HS-5 (cell line): ENCODE measurements at regions not wholly inside any gene's neighbourhood (a gene's known extent, or its start where the extent isn't known, plus 50 kb on each side); places are given as distances from the start of the nearest gene placed in this dataset.
A peak's percentile ranks its signal among the peaks of the same experiment; 100 is the strongest.
"Not testable (repeated sequence)": the region's sequence is repeated elsewhere in the genome, so short reads cannot be mapped to it uniquely, and the experiment has no call there.

ENCODE experiments used
- DNase-seq: peaks from one replicate; pipeline ENCODE4 v3.0.0-alpha.2; 2012; ENCODE audit warnings: low read depth

DNA sequence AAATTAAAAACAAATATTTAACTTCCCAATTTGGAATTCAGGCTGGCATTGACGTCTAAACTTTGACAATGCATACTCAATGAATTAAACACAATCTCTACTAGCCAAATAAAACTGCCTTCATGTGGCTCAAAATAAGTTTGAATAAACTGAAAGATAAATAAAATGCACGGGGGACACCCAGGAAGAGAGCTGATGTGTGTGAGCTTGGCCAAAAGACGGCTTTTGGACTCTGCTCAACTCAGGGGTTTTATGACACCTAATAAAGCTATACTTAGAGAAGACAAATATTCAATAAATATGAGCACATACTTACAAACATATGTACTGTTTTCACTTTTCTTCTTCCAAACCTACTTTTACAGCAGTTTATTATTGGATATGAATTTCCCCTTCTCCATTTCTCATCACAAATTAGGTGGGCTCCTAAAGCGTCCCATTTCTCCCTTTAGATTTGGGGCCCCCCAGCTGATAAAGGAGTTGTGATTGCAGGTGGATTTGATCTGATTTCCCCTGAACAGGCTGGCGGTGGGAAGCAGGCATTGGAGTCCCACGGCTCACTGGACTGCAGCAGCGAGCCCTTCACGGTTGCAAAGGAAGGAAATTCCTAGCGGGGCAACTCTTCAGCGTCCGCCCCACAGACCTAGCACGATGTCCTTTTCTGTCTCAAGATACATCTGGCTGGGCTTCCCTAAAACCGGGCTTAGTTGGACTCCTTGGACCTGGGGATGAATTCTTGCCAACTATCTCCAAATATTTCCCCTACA lies 79.6 kb downstream of the INSIG1 start:
- no peak for DNase-seq

GRCh38 chr7:155377838-155378579 lies 79.9 kb upstream of the EN2 start:
- DNase-seq: no peak

- DNase-seq: no peak
Observed at GRCh38 chr7:155378580-155378934, 79.4 kb upstream of the EN2 start.

DNA sequence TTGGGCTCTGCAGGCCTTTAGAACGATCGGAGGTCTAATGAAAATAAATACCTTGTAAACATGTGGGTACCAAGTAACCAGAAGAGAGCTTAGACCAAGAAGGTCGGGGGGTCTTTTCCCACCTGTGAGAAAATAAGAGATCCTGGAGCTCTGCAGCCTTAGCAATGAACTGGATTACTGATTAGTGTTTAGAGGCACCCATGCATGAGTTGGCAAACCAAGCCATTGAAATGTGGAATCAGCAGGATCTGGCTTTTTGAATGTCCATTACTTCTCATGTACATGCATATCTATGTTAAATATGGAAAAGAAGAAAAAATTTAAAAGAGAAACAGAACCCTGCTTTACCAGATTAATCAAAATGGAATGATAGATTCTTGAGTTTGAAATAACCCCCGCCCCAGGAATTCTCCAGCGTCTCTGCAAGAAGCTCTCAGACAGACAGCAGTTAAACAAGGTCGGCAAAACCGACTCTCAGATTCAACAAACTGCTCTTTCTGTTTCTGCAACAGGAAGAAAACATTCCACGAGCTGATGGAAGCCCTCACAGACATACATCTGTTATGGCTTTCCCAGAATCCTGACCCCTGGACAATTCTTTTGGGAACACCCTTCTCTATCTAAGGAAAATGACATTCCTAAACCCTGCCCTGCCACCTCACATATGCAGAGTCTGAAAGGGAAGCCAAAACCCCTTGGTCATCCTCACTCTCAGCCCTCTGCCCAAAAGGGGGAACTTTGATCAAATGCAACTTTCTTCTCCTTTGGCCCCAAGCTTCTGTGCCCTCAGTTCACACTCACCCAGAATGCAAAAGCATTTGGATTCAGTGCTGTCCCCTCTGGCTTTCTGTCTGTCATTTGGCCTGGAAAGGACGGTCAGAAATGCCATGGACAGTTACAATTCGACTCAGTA lies 78.7 kb upstream of the EN2 start:
- no peak for DNase-seq

DNA sequence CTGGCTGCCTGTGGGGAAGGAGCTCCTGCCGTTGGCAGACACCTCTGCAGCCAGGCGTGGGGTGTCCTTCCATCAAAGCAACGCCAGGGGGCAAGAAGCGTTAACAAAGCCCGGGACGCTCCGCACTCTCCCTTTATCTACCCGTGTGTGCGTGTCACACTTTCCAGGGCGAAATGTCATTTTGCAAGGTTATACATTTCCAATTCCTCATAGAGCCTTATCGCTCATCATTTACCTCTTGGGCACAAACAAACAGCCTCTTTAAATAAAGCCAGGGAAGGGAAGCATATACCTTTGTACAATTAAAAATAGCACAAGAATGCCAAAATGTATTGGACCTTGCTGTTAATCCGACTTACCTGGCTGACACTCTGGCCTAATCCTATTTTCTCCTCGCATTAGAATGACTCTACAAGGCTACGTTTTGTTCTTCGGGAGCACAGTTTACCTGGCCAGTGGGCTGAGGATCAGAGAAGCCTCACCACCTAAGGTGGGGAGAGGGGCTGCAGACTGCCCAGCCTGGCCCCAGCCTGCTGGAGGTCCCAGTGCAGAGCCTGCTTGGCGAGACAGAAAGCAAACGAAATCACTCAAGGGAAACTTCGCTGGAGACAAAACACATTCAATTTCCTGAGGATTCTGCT lies 77.6 kb upstream of the EN2 start:
- peak; percentile 16 for DNase-seq

DNA sequence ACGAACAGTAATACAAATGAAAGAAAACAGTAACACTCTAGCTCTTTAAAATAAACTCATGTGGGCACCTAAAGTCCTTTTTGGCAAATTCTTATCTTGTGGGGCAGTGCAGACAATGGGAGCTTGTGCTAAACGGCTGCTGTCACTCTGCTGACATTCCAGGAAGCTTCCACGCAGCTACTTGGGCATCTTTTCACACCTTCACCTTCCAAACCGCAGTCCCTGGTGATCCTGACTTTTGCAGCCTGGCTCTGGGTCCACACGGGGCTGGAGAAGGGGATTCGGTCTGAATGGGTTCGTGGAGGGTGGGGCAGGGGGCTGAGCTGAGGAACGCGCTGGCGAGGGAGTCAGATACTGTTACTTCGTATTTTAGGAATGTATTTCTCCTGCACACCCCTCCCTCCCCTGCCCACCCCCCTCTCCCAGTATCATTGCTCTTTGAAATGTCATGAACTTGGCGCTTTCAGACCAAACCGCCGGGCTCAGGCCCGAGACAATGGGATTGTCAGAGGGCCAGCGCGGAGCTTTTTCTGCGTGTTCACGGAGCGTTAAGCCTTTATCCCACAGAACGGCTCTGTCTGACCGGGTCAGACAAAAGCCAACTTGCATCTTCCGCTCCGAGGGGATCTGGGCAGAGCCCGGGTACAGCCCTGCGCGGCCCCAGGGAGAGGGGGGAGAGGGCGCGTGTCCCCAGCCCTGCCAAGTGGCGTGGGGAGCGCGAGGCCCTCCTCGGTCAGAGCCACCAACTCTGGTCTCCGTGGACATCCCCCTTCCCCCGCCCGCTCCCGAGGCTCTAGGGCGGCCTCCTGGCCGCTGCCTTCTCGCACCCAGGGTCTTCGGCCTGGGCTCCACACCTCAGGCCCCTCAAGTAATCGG lies 76.7 kb upstream of the EN2 start:
- DNase-seq: no peak

DNA sequence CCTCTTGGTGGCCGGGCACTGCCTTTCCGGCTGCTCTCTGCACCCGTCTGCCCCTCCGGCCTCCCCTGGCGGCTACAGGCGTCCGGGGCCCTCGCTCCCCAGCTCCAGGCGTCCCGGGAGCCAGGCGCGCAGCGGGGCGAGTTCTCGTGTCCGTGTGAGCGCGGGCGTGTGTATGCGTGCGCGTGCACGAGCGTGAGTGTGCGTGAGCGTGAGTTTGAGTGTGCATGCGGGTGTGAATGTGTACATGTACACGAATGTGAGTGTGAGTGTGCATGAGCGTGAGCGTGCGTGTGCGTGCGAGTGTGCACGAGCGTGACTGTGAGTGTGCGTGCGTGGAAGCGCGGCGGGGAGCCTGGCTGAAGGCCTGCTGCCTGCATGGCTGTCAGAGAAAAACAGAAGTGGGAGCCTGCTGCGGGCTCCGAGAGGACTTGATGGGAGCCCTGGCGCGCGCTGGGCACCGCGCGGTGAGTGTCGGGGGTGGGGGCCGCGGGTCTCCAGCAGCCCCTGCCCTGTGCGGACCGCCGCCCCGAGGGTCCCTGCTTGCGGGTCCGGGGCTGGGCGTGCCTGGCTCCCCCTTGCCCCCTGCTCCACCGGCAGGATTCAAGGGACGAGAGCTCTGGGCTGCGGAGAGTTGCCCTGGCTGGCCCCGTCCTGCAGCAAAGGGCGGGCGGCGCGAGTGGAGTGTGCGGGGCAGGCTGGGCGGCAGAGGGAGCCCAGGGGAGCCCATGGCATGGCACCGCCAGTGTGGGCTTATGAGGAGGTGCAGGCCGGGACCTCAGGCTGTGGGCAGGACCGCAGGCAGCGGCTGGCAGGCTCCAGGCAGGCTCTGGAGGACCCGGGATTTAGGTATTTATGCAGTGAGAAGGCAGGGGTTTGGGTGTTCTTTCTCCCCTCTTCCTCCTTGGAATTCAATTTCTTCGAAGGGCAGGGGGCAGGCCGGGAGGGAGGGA lies 75.8 kb upstream of the EN2 start:
- no peak for DNase-seq

GRCh38 chr7:155382802-155383171 lies 75.1 kb upstream of the EN2 start:
- DNase-seq: no peak

GRCh38 chr7:155383756-155384491 lies 74.0 kb upstream of the EN2 start:
- no peak for DNase-seq

- no peak for DNase-seq
Observed at GRCh38 chr7:155384751-155385150, 73.2 kb upstream of the EN2 start.

DNA sequence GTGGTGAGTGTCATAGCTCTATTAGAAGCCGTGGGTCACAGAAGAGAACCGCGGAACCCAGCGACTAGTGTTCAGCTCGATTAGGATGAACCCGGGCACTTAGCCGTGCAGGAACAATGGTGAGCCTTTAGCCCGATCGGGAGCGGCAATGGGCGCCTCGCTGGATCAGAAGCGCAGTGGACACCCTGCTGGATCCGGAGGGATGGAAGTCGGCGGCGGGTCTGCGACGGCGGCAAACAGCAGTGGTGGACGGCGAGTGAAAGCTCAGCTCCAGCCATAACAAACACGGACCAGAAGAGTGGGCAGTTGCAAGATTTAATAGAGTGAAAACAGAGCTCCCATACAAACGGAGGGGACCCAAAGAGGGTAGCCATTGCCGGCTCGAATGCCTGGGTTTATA lies 72.7 kb upstream of the EN2 start:
- DNase-seq: not testable (repeated sequence)

DNA sequence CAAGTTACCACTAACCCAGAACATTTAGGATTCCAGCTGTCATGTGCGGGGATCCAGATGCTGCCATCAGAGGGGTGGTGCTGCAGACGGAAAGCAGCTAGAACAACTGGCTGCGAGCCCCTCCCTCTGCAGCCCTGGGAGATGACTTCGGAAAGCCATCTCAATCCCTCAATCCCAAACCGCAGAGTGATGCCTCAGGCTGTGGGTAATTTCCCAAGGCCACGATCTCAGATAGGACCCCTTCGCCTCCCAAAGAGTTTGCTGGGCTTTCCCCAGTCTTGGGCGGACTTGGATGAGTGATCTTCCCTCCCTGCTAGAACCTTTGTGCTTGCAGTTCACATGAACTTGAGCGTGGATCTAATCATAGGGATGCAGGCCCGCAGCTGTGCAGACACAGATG lies 71.3 kb upstream of the EN2 start:
- DNase-seq: no peak

- no peak for DNase-seq
Observed at GRCh38 chr7:155387066-155387620, 70.8 kb upstream of the EN2 start.

GRCh38 chr7:155388561-155388960 lies 69.4 kb upstream of the EN2 start:
- DNase-seq: no peak

DNA sequence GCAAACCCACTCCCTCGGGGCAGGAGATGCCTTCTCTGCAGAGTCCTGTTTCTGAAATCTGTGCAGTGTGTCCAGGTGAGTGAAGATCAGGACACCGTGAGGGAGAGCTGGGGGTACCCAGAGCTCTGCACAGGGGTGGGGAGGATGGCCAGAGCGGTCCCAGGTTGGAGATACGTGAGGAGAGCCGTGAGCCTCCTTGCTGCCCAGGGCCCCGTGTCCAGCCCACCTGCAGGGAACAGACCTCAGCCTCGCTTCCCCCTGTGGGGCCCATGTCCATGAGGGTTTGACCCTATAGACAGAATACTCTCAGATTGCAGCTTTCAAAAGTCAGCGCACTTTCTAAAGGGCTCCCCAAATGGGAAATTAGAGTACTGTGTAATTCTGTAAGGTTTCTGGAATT lies 66.5 kb upstream of the EN2 start:
- no peak for DNase-seq

DNA sequence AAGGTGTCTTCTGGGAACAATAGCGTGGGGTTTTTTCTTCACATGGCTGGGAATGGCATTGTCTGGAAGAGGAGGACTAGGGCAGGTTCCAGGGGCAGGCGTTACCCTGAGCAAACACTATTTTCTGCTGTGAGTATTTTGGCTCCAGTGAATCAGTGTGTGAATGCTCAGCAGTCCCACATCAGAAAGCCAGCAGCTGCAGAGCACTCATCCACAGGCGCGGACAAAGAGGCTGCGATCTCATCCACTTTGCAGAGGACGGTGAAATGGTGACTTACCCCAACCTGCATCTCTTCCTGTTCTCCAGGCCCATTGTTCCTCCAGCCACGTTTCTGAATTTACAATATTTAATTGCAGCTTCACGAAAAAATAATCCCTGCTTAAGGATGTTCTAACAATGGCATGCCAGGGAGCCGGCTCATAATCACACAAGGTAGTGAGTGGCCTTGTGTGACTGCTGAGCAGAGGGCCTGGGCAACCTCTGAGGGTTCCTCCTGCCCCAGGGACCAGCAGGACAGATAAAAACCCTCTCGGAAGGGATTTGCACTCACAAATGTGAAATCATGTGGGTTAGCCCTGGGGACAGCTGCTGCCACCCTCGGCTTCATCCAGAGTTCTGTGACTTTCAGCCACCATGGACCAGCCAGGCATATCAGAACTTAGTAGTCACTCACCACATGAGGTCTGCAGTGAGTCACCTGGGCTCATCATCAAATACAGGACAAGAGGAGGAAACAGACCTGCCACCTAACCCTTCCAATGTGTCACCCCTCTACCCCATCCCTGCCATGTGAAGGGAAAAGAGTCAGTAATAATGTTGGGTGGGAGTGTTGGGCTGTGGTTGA lies 65.0 kb upstream of the EN2 start:
- DNase-seq: no peak

GRCh38 chr7:155394413-155394812 lies 63.5 kb upstream of the EN2 start:
- no peak for DNase-seq

DNA sequence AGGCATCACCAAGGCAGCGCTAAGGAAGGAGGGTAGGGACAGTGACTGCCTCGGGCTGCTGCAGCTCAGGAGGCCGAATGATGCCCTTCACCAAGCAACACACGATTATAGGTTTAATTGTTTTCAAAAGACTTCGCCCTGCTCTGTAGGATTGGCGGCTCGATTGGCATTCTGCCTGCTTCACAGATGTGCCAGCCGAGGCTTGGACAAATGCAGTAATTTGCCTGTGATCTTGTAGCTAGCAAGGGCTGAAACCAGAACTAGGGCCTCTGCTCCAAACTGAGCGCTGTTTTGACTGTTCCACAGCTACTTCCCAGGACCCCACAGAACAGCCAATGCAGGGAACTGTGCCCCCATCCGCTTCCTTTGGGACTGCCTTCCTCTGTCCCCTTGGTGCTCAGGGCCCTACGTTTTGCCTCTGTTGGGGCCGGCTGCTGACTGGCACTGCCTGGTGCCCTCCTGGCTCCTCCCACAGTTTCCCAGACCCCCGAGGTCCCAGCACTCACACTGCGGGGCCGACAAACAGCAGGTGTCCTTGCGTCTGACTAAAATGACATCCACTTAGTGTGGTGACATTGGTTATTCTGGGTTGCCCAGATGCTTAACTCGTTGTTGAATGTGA lies 62.6 kb upstream of the EN2 start:
- DNase-seq: no peak
